Keratinocyte (primary cell): ENCODE measurements at regions not wholly inside any gene's neighbourhood (a gene's known extent, or its start where the extent isn't known, plus 50 kb on each side); places are given as distances from the start of the nearest gene placed in this dataset.

Experiments
- DNase-seq: peaks from one replicate; pipeline ENCODE4 v3.0.0-alpha.2; 2011; ENCODE audit warnings: low read depth, missing footprints, low spot score
- FAIRE-seq: peaks from 2 replicates; lab custom pipeline; 2011; peaks lifted over from hg19 to GRCh38; lab: Jason Lieb, UNC
- H2AFZ ChIP-seq: 2 replicates; pipeline ENCODE4 v1.6.0; 2012; ENCODE audit warnings: low read length, control low read depth, inconsistent platforms; ENCODE audit not compliant: control insufficient read depth
- H3K27ac ChIP-seq: 2 replicates; pipeline ENCODE4 v1.5.1; 2011; ENCODE audit warnings: low read length; ENCODE audit not compliant: control insufficient read depth, insufficient read depth
- H3K27me3 ChIP-seq: 3 replicates; pipeline ENCODE4 v1.6.0; 2011; ENCODE audit warnings: low read length; ENCODE audit not compliant: control insufficient read depth, insufficient read depth; ENCODE audit errors: extremely low read depth
- H3K36me3 ChIP-seq, 2 experiments: 2 replicates in 1 of 2; 3 replicates in 1 of 2; pipeline ENCODE4 v1.5.1; 2011; ENCODE audit warnings: low read length in 2 of 2, mild to moderate bottlenecking in 1 of 2; ENCODE audit not compliant: control insufficient read depth in 2 of 2, insufficient read depth in 2 of 2; ENCODE audit errors: extremely low read depth in 1 of 2
- H3K4me1 ChIP-seq: 3 replicates; pipeline ENCODE4 v1.5.1; 2011; ENCODE audit warnings: low read length; ENCODE audit not compliant: control insufficient read depth, insufficient read depth; ENCODE audit errors: extremely low read depth
- H3K4me2 ChIP-seq: 3 replicates; pipeline ENCODE4 v1.6.0; 2011; ENCODE audit warnings: low read depth, low read length; ENCODE audit not compliant: control insufficient read depth, insufficient read depth; ENCODE audit errors: extremely low read depth
- H3K4me3 ChIP-seq, 3 experiments: fragments of 200-600 bp in 1 of 3; sonication (generic) in 1 of 3; 2 replicates in 2 of 3; 3 replicates in 1 of 3; pipeline ENCODE4 v1.5.1; 2011 to 2016; ENCODE audit warnings: low read length in 3 of 3, mild to moderate bottlenecking in 3 of 3, control low read depth in 2 of 3, inconsistent platforms in 1 of 3, low read depth in 1 of 3, mixed read lengths in 1 of 3, mixed run types in 1 of 3, moderate library complexity in 1 of 3; ENCODE audit not compliant: control insufficient read depth in 2 of 3, insufficient read depth in 2 of 3; ENCODE audit errors: extremely low read depth in 1 of 3
- H3K79me2 ChIP-seq: 2 replicates; pipeline ENCODE4 v1.6.0; 2012; ENCODE audit warnings: low read length; ENCODE audit not compliant: control insufficient read depth, insufficient read depth
- H3K9ac ChIP-seq: 3 replicates; pipeline ENCODE4 v1.6.0; 2011; ENCODE audit warnings: low read length; ENCODE audit not compliant: control insufficient read depth, insufficient read depth; ENCODE audit errors: extremely low read depth
- H3K9me1 ChIP-seq: 3 replicates; pipeline ENCODE4 v1.6.0; 2011; ENCODE audit warnings: low read length; ENCODE audit not compliant: control insufficient read depth, insufficient read depth; ENCODE audit errors: extremely low read depth
- H3K9me3 ChIP-seq: 2 replicates; pipeline ENCODE4 v1.5.1; 2012; ENCODE audit warnings: low read depth, low read length; ENCODE audit not compliant: control insufficient read depth
- H4K20me1 ChIP-seq: 3 replicates; pipeline ENCODE4 v1.6.0; 2011; ENCODE audit warnings: low read length; ENCODE audit not compliant: control insufficient read depth, insufficient read depth; ENCODE audit errors: extremely low read depth
- EZH2 ChIP-seq: IDR thresholded peaks from one replicate; pipeline ENCODE4 v1.6.1; 2012; ENCODE audit warnings: inconsistent platforms, mild to moderate bottlenecking, low read length, moderate library complexity
- dilution Hi-C: fragments of 300-500 bp; cut with MboI; formaldehyde crosslinking; loops from one replicate; pipeline ENCODE4 v1.7.0; 2020; ENCODE audit warnings: low sequenced_read_pairs; ENCODE audit not compliant: extremely low pct_ligation_motif_present
- TF ChIP-seq, protein P1 (sequence below), 3 experiments: IDR thresholded peaks in 1 of 3; conservative IDR thresholded peaks in 1 of 3; optimal IDR thresholded peaks in 1 of 3; 2 replicates in 2 of 3; 3 replicates in 1 of 3; pipeline versions ENCODE3 to v1.5.1; 2011; ENCODE audit warnings: low read length in 3 of 3, mild to moderate bottlenecking in 3 of 3, moderate library complexity in 2 of 3, control low read depth in 1 of 3, inconsistent platforms in 1 of 3; ENCODE audit not compliant: insufficient read depth in 2 of 3; ENCODE audit errors: extremely low read depth in 1 of 3

DNA sequence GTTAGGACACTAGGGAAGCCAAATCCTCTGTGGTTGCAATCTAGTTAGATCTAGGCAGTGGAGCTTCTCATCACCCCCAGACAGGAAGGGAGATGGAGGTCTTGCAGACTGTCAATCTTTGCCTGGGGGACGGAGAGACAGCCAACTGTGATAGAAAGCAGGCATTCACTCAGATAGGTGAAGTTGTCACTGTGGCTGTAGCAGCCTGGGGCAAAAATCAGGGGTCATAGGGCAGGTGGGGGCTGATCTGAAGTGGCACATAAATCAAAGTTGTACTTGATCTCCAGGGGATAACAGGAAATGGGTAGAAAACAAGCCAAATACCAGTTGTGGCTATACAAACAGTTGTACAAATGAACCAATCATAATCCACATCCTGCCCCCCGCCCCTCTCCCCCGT lies 620.9 kb upstream of the USP24 start:
- Histone ChIP-seq H3K27me3 (no peaks in the 10 kb centered on the region), H3K79me2 (no peaks in the 10 kb centered on the region), H3K27ac (no peak overlapping the region), H3K9me3 (no peaks in the 10 kb centered on the region), H3K4me2 (no peak overlapping the region), H3K9me1 (no peaks in the 10 kb centered on the region), H3K36me3 (no peaks in the 10 kb centered on the region), H4K20me1 (no peaks in the 10 kb centered on the region), H3K4me1 (no peaks in the 10 kb centered on the region), H3K4me3 (no peak overlapping the region), H3K9ac (no peak overlapping the region), H2AFZ (no peak overlapping the region)
- DNase-seq (no peak), FAIRE-seq (no peak)
- no peak for TF ChIP-seq EZH2
- TF ChIP-seq, protein P1, sequence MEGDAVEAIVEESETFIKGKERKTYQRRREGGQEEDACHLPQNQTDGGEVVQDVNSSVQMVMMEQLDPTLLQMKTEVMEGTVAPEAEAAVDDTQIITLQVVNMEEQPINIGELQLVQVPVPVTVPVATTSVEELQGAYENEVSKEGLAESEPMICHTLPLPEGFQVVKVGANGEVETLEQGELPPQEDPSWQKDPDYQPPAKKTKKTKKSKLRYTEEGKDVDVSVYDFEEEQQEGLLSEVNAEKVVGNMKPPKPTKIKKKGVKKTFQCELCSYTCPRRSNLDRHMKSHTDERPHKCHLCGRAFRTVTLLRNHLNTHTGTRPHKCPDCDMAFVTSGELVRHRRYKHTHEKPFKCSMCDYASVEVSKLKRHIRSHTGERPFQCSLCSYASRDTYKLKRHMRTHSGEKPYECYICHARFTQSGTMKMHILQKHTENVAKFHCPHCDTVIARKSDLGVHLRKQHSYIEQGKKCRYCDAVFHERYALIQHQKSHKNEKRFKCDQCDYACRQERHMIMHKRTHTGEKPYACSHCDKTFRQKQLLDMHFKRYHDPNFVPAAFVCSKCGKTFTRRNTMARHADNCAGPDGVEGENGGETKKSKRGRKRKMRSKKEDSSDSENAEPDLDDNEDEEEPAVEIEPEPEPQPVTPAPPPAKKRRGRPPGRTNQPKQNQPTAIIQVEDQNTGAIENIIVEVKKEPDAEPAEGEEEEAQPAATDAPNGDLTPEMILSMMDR (optimal IDR thresholded peaks at IDR 0.05 in 1 of 3, IDR thresholded peaks at IDR 0.05 in 1 of 3, conservative IDR thresholded peaks at IDR 0.05 in 1 of 3; ENCODE audit: extremely low read depth in 1 of 3, insufficient read depth in 2 of 3, low read length in 3 of 3) = no peak
- dilution Hi-C loops = no loop called here

DNA sequence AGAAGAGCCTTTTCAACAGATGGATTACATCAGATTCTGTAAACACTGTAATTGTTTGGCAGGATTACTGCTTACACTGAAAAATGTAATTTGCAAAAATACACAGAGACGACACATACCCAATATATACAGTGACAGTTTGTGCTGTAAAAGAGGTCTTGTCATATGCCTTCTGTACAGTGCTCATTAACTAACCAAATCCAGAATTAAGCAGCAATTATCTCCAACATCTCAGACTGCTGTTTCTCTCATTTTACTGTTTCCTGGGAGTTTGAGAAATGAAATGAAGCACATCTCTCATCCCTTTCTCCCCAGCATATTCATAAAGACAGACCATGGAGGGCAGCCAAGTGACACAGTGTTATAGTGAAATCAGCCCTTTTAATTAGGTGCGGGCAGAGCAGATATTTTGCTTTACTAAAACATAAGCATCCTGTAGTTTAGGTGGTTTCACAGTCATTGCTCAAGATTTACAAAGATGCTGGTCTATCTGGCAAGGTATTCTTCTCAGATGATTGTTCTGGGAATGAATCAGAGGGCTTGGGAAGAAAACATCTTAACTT lies 618.4 kb upstream of the USP24 start:
- FAIRE-seq = no peak
- dilution Hi-C loops = no loop called here
- TF ChIP-seq, protein P1 (optimal IDR thresholded peaks at IDR 0.05 in 1 of 3, IDR thresholded peaks at IDR 0.05 in 1 of 3, conservative IDR thresholded peaks at IDR 0.05 in 1 of 3; ENCODE audit: extremely low read depth in 1 of 3, insufficient read depth in 2 of 3, low read length in 3 of 3) = no peak
- no peak for TF ChIP-seq EZH2
- H3K9ac ChIP-seq = no peak overlapping the region
- H4K20me1 ChIP-seq = no peaks in the 10 kb centered on the region
- no peaks in the 10 kb centered on the region for H3K79me2 ChIP-seq
- no peaks in the 10 kb centered on the region for H3K4me1 ChIP-seq
- H3K27me3 ChIP-seq = no peaks in the 10 kb centered on the region
- H3K36me3 ChIP-seq = no peaks in the 10 kb centered on the region
- H3K4me2 ChIP-seq = no peak overlapping the region
- no peak overlapping the region for H2AFZ ChIP-seq
- H3K9me3 ChIP-seq = no peaks in the 10 kb centered on the region
- no peak overlapping the region for H3K4me3 ChIP-seq
- no peak for DNase-seq
- no peak overlapping the region for H3K27ac ChIP-seq
- H3K9me1 ChIP-seq = no peaks in the 10 kb centered on the region
